ENCODE measurements at regions not wholly inside any gene's neighbourhood (a gene's known extent, or its start where the extent isn't known, plus 50 kb on each side); places are given as distances from the start of the nearest gene placed in this dataset.

DNA sequence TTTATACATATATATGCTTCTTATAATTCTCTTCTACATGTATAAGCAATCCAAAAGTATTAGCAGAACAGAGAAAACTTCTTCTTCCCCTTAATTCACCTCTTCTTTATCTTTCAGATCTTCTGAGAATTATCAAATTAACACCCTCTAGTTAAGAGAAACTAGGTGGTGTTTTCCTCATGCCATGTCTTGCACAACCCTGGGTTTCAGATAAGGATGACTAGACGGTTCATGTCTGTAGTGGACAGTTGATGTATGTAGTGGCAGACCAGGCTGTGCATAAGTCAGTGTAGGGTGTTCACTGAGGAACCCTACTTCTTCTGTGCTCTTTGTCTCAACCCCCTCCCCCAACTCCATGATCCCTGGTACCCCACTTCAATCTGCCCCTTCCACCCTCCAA is 187.3 kb downstream of the SAMD5 start:
- CTCF ChIA-PET, result no interaction called here
- no peak for TF ChIP-seq EZH2 (IDR thresholded peaks at IDR 0.05; ENCODE audit: low read length, unreplicated experiment)
- TF ChIP-seq, protein P1, sequence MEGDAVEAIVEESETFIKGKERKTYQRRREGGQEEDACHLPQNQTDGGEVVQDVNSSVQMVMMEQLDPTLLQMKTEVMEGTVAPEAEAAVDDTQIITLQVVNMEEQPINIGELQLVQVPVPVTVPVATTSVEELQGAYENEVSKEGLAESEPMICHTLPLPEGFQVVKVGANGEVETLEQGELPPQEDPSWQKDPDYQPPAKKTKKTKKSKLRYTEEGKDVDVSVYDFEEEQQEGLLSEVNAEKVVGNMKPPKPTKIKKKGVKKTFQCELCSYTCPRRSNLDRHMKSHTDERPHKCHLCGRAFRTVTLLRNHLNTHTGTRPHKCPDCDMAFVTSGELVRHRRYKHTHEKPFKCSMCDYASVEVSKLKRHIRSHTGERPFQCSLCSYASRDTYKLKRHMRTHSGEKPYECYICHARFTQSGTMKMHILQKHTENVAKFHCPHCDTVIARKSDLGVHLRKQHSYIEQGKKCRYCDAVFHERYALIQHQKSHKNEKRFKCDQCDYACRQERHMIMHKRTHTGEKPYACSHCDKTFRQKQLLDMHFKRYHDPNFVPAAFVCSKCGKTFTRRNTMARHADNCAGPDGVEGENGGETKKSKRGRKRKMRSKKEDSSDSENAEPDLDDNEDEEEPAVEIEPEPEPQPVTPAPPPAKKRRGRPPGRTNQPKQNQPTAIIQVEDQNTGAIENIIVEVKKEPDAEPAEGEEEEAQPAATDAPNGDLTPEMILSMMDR (conservative IDR thresholded peaks at IDR 0.05; ENCODE audit: low read depth, low read length), result no peak
- no peak for TF ChIP-seq EZH2phosphoT487 (IDR thresholded peaks at IDR 0.05; ENCODE audit: borderline replicate concordance, low read length)
- Histone ChIP-seq H3K9ac (ENCODE audit: low read length) (no peak overlapping the region), H3K9me2 (replicated peaks; ENCODE audit: low read length) (no peaks in the 10 kb centered on the region), H4K20me1 (ENCODE audit: low read length) (no peaks in the 10 kb centered on the region), H3K4me1 (ENCODE audit: insufficient read depth, low read length) (peaks cover 13% of the 10 kb centered on the region), H2AFZ (ENCODE audit: low read length) (no peak overlapping the region), H3K36me3 (ENCODE audit: low read depth, low read length) (no peaks in the 10 kb centered on the region), H3K27ac (ENCODE audit: low read length) (no peak overlapping the region), H3K4me3 (ENCODE audit: low read length) (no peak overlapping the region), H3K27me3 (ENCODE audit: low read length) (no peaks in the 10 kb centered on the region), H3K9me3 (ENCODE audit: low read length) (no peaks in the 10 kb centered on the region), H3K79me2 (ENCODE audit: low read length) (no peaks in the 10 kb centered on the region), H3F3A (ENCODE audit: low read length, unreplicated experiment) (no peaks in the 10 kb centered on the region), H3K4me2 (ENCODE audit: low read length) (no peak overlapping the region)
- ATAC-seq (no peak), DNase-seq (no peak)
- BruUV-seq (replicated peaks), result no TSS peak
- intact Hi-C loops (cut with micrococcal nuclease), result no loop called here
- POLR2A ChIA-PET (ENCODE audit: unreplicated experiment), result no interaction called here

DNA sequence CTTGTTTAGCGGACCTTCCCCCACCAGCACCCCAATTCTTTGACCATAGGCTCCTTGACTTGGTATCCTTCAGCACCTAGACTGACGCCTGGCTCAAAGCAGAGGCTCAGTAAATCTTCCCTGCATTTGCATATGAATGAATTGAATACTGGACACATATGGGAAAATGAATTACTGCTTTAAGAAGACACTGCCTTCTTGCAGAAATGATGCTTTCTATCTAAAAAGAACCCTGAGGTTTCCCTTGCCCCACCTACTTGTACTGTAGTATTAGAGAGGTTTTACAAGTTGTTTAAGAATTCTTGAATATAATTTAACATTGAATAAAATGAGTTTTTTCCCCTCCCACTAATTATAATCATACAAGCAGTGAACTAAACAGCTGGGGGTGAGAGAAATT is 190.7 kb downstream of the SAMD5 start:
- no peak overlapping the region for H3K4me3 ChIP-seq (ENCODE audit: low read length)
- no peak overlapping the region for H3K9ac ChIP-seq (ENCODE audit: low read length)
- POLR2A ChIA-PET (ENCODE audit: unreplicated experiment), result no interaction called here
- H3K9me2 ChIP-seq (replicated peaks; ENCODE audit: low read length), result no peaks in the 10 kb centered on the region
- no peaks in the 10 kb centered on the region for H3K27me3 ChIP-seq (ENCODE audit: low read length)
- H4K20me1 ChIP-seq (ENCODE audit: low read length), result no peaks in the 10 kb centered on the region
- no peaks in the 10 kb centered on the region for H3K79me2 ChIP-seq (ENCODE audit: low read length)
- H3K36me3 ChIP-seq (ENCODE audit: low read depth, low read length), result no peaks in the 10 kb centered on the region
- no peak overlapping the region for H2AFZ ChIP-seq (ENCODE audit: low read length)
- H3K4me1 ChIP-seq (ENCODE audit: insufficient read depth, low read length), result peaks cover 13% of the 10 kb centered on the region
- no peak for TF ChIP-seq EZH2phosphoT487 (IDR thresholded peaks at IDR 0.05; ENCODE audit: borderline replicate concordance, low read length)
- TF ChIP-seq, protein P1 (conservative IDR thresholded peaks at IDR 0.05; ENCODE audit: low read depth, low read length), result no peak
- no peak for DNase-seq
- intact Hi-C loops (cut with micrococcal nuclease), result no loop called here
- H3K9me3 ChIP-seq (ENCODE audit: low read length), result no peaks in the 10 kb centered on the region
- no peak for ATAC-seq
- no peak overlapping the region for H3K27ac ChIP-seq (ENCODE audit: low read length)
- peak overlapping the region; percentile 46; the same call in 1 of the 2 replicates for H3K4me2 ChIP-seq (ENCODE audit: low read length)
- H3F3A ChIP-seq (ENCODE audit: low read length, unreplicated experiment), result no peaks in the 10 kb centered on the region
- CTCF ChIA-PET, result interaction anchor here (0.7 to 1.1 kb wide), 2 partner anchors 275 to 481 kb away, joined by 3 read pairs; no protein-coding TSS in a partner anchor
- BruUV-seq (replicated peaks), result no TSS peak

DNA sequence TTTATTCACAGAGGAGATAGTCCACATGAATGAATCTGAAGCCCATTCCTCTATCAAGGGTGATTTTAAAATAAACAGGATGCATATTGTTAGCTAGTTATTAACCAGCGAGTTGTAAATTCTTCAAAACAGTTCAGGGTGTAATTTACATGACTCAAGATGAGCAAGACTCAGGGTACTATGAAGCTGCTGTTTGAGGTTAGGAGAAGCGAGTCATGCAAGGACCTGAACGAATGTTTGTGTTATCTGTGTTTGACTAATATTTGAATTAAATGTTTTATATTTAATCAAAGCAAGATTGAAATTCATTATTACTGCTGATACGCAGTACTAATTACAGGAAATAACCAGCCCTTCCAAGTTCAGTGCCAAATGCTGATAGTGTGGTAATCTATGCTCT is 191.1 kb downstream of the SAMD5 start:
- H3K79me2 ChIP-seq (ENCODE audit: low read length), result no peaks in the 10 kb centered on the region
- no peaks in the 10 kb centered on the region for H3K27me3 ChIP-seq (ENCODE audit: low read length)
- no peaks in the 10 kb centered on the region for H3K36me3 ChIP-seq (ENCODE audit: low read depth, low read length)
- POLR2A ChIA-PET (ENCODE audit: unreplicated experiment), result interaction anchor here (0.7 kb wide), 1 partner anchor 831 kb away, joined by 3 read pairs; no protein-coding TSS in a partner anchor
- no peak overlapping the region for H3K4me3 ChIP-seq (ENCODE audit: low read length)
- no peaks in the 10 kb centered on the region for H3K9me3 ChIP-seq (ENCODE audit: low read length)
- no peak overlapping the region for H3K9ac ChIP-seq (ENCODE audit: low read length)
- no peak overlapping the region for H2AFZ ChIP-seq (ENCODE audit: low read length)
- TF ChIP-seq, protein P1 (conservative IDR thresholded peaks at IDR 0.05; ENCODE audit: low read depth, low read length), result no peak
- TF ChIP-seq EZH2phosphoT487 (IDR thresholded peaks at IDR 0.05; ENCODE audit: borderline replicate concordance, low read length), result no peak
- TF ChIP-seq EZH2 (IDR thresholded peaks at IDR 0.05; ENCODE audit: low read length, unreplicated experiment), result no peak
- H3K27ac ChIP-seq (ENCODE audit: low read length), result 0 out of 2 replicates have a peak overlapping the region, but pooled peaks have one; percentile 23
- CTCF ChIA-PET, result interaction anchor here (0.7 to 1.1 kb wide), 2 partner anchors 274 to 480 kb away, joined by 3 read pairs; no protein-coding TSS in a partner anchor
- no TSS peak for BruUV-seq (replicated peaks)
- H3K4me1 ChIP-seq (ENCODE audit: insufficient read depth, low read length), result peaks cover 13% of the 10 kb centered on the region
- peak overlapping the region; percentile 46; the same call in 1 of the 2 replicates for H3K4me2 ChIP-seq (ENCODE audit: low read length)
- no peaks in the 10 kb centered on the region for H3F3A ChIP-seq (ENCODE audit: low read length, unreplicated experiment)
- H4K20me1 ChIP-seq (ENCODE audit: low read length), result no peaks in the 10 kb centered on the region
- ATAC-seq (peak; percentile 96), DNase-seq (peak; percentile 70)
- H3K9me2 ChIP-seq (replicated peaks; ENCODE audit: low read length), result no peaks in the 10 kb centered on the region
- intact Hi-C loops (cut with micrococcal nuclease), result no loop called here

All from PC-3 (cell line).